ENCODE measurements at regions not wholly inside any gene's neighbourhood (a gene's known extent, or its start where the extent isn't known, plus 50 kb on each side); places are given as distances from the start of the nearest gene placed in this dataset.

GRCh38 chrX:96170626-96171025, 514.0 kb upstream of the DIAPH2 start (continued):
- no peak for TF ChIP-seq SKIL (CRISPR knock-in tag; IDR thresholded peaks at IDR 0.05; ENCODE audit: borderline replicate concordance)
- TF ChIP-seq PTBP1 (IDR thresholded peaks at IDR 0.05; ENCODE audit: low read depth, low read length, poor library complexity, severe bottlenecking) = no peak
- no peak for TF ChIP-seq KAT7 (CRISPR knock-in tag; IDR thresholded peaks at IDR 0.05; ENCODE audit: borderline replicate concordance)

GRCh38 chrX:96176921-96177320, 507.7 kb upstream of the DIAPH2 start:
- in situ Hi-C loops (cut with HindIII; ENCODE audit: extremely low pct_ligation_motif_present, low pct_unique_long_range_greater_than_20kb) = no loop called here
- no peak overlapping the region for H3K4me3 ChIP-seq (replicated peaks in 1 of 3; ENCODE audit: insufficient read depth in 1 of 3, low read depth in 2 of 3, low read length in 3 of 3)
- WGBS (ENCODE audit: low lambda C conversion rate) = 4% methylated on average over 3 of the region's 3 CpGs

More at GRCh38 chrX:96176921-96177320, 507.7 kb upstream of the DIAPH2 start:
- Histone ChIP-seq H3K27ac (ENCODE audit: extremely low read length, insufficient read depth, low read length) (no peak overlapping the region), H3K9ac (ENCODE audit: insufficient read depth, low read depth, low read length) (no peak overlapping the region), H3K27me3 (ENCODE audit: control insufficient read depth in 1 of 2, insufficient read depth in 2 of 2, low read length in 2 of 2) (no peaks in the 10 kb centered on the region), H3K79me2 (ENCODE audit: insufficient read depth, low read length) (no peaks in the 10 kb centered on the region), H3K9me3 (ENCODE audit: low read length) (no peaks in the 10 kb centered on the region), H3K36me3 (replicated peaks in 1 of 2; ENCODE audit: control insufficient read depth in 1 of 2, insufficient read depth in 2 of 2, low read length in 2 of 2) (no peaks in the 10 kb centered on the region), H3K4me2 (ENCODE audit: low read depth, low read length) (no peak overlapping the region), H2AFZ (ENCODE audit: low read length) (no peak overlapping the region), H4K20me1 (ENCODE audit: insufficient read depth, low read length) (no peaks in the 10 kb centered on the region), H3K4me1 (ENCODE audit: insufficient read depth, low read length) (no peaks in the 10 kb centered on the region)
- TF ChIP-seq KAT2B (IDR thresholded peaks at IDR 0.05; ENCODE audit: borderline replicate concordance, low read depth, low read length) = no peak
- TF ChIP-seq ZNF235 (CRISPR knock-in tag; IDR thresholded peaks at IDR 0.05; ENCODE audit: borderline replicate concordance) = no peak
- no peak for TF ChIP-seq ZNF30 (CRISPR knock-in tag; IDR thresholded peaks at IDR 0.05)
- no peak for TF ChIP-seq MIER3 (CRISPR knock-in tag; IDR thresholded peaks at IDR 0.05; ENCODE audit: borderline replicate concordance)
- no peak for TF ChIP-seq ZNF607 (CRISPR knock-in tag; IDR thresholded peaks at IDR 0.05; ENCODE audit: borderline replicate concordance)
- TF ChIP-seq SAP130 (CRISPR knock-in tag; IDR thresholded peaks at IDR 0.05; ENCODE audit: low read depth) = no peak
- POLR2A ChIA-PET = no interaction called here
- FAIRE-seq = no peak
- no peak for DNase-seq (ENCODE audit: low spot score)
- CTCF ChIA-PET (ENCODE audit: low intra/inter-chr PET ratio, low total read pairs) = no interaction called here
- intact Hi-C loops (cut with micrococcal nuclease; ENCODE audit: unreplicated experiment) = no loop called here
- no peak for ATAC-seq
- no TSS peak for BruUV-seq (replicated peaks)

Data from HepG2 (cell line).